SK-N-DZ (cell line): ENCODE measurements at regions not wholly inside any gene's neighbourhood (a gene's known extent, or its start where the extent isn't known, plus 50 kb on each side); places are given as distances from the start of the nearest gene placed in this dataset.
A peak's percentile ranks its signal among the peaks of the same experiment; 100 is the strongest.

ENCODE experiments used
- DNase-seq: peaks from one replicate; pipeline ENCODE4 v3.0.0-alpha.2; 2015; ENCODE audit warnings: low spot score

- no peak for DNase-seq
These were observed 102.1 kb downstream of the DIPK2A start for GRCh38 chr3:144073698-144074097.

GRCh38 chr3:144079634-144080033 lies 108.0 kb downstream of the DIPK2A start:
- DNase-seq = no peak

GRCh38 chr3:144084929-144085328 lies 113.3 kb downstream of the DIPK2A start:
- peak; percentile 63 for DNase-seq

GRCh38 chr3:144085964-144086363 lies 114.3 kb downstream of the DIPK2A start:
- DNase-seq = no peak

GRCh38 chr3:144096016-144096415 lies 124.4 kb downstream of the DIPK2A start:
- DNase-seq = no peak

GRCh38 chr3:144097163-144097562 lies 125.5 kb downstream of the DIPK2A start:
- no peak for DNase-seq

GRCh38 chr3:144098691-144099090 lies 127.1 kb downstream of the DIPK2A start:
- DNase-seq = no peak

GRCh38 chr3:144102421-144102820 lies 130.8 kb downstream of the DIPK2A start:
- DNase-seq = no peak

GRCh38 chr3:144104186-144104585 lies 132.6 kb downstream of the DIPK2A start:
- no peak for DNase-seq

GRCh38 chr3:144104679-144105078 lies 133.1 kb downstream of the DIPK2A start:
- DNase-seq = no peak

GRCh38 chr3:144105542-144105941 lies 133.9 kb downstream of the DIPK2A start:
- DNase-seq = no peak

- no peak for DNase-seq
These were observed 135.3 kb downstream of the DIPK2A start for GRCh38 chr3:144106970-144107369.

- DNase-seq = no peak
These were observed 136.3 kb downstream of the DIPK2A start for GRCh38 chr3:144107923-144108322.

GRCh38 chr3:144109944-144110343 lies 138.3 kb downstream of the DIPK2A start:
- no peak for DNase-seq

- no peak for DNase-seq
These were observed 140.4 kb downstream of the DIPK2A start for GRCh38 chr3:144112036-144112435.

- DNase-seq = no peak
These were observed 140.8 kb downstream of the DIPK2A start for GRCh38 chr3:144112437-144112836.

GRCh38 chr3:144114767-144115166 lies 143.1 kb downstream of the DIPK2A start:
- DNase-seq = no peak

GRCh38 chr3:144119633-144120032 lies 148.0 kb downstream of the DIPK2A start:
- DNase-seq = no peak

- DNase-seq = no peak
These were observed 150.0 kb downstream of the DIPK2A start for GRCh38 chr3:144121661-144122060.

GRCh38 chr3:144127014-144127413 lies 155.4 kb downstream of the DIPK2A start:
- no peak for DNase-seq

GRCh38 chr3:144127700-144128099 lies 156.1 kb downstream of the DIPK2A start:
- no peak for DNase-seq

- DNase-seq = peak; percentile 11
These were observed 156.7 kb downstream of the DIPK2A start for GRCh38 chr3:144128108-144128892.

GRCh38 chr3:144129536-144130214 lies 158.1 kb downstream of the DIPK2A start:
- no peak for DNase-seq
